C4-2B (cell line): ENCODE measurements at regions not wholly inside any gene's neighbourhood (a gene's known extent, or its start where the extent isn't known, plus 50 kb on each side); places are given as distances from the start of the nearest gene placed in this dataset.

ENCODE experiments used
- ZFX ChIP-seq: fragments of 450-650 bp; IDR thresholded peaks from 2 replicates; pipeline ENCODE4 v1.6.1; 2017
- TF ChIP-seq, protein P1 (sequence below): fragments of 450-650 bp; conservative IDR thresholded peaks from 2 replicates; pipeline ENCODE4 v1.5.1; 2017; ENCODE audit warnings: mild to moderate bottlenecking

DNA sequence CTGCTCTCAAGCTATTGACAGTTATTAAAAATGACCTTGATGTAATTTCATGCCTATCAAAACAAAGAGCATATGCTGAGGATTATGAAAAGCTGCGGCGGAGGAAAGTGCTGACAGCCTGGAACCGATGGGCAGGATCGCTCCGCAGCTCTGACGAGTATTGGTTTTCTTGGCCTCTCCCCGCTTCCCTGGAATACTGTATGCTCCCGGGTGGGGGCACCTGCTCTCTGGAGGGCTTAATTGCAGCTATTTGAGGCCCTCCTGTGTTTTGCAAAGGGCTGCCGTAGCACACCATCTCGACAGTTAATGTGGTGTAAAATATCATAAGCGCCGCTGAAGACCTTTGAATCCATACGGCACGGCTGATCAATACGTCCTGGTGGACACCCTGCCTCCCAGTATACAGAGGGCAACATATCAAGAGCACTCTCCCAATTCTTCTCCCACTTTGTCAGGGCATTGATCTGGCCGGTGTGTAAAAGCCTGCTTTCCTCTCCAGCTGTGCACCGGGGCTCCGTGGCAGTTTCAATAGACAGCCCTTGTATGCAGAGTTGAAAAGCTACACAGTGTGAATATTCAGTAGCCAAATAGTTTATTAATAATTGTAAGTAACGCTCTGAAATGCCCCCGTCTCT, 662.4 kb downstream of the GALR1 start:
- TF ChIP-seq, protein P1, sequence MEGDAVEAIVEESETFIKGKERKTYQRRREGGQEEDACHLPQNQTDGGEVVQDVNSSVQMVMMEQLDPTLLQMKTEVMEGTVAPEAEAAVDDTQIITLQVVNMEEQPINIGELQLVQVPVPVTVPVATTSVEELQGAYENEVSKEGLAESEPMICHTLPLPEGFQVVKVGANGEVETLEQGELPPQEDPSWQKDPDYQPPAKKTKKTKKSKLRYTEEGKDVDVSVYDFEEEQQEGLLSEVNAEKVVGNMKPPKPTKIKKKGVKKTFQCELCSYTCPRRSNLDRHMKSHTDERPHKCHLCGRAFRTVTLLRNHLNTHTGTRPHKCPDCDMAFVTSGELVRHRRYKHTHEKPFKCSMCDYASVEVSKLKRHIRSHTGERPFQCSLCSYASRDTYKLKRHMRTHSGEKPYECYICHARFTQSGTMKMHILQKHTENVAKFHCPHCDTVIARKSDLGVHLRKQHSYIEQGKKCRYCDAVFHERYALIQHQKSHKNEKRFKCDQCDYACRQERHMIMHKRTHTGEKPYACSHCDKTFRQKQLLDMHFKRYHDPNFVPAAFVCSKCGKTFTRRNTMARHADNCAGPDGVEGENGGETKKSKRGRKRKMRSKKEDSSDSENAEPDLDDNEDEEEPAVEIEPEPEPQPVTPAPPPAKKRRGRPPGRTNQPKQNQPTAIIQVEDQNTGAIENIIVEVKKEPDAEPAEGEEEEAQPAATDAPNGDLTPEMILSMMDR, result no peak
- TF ChIP-seq ZFX, result no peak
